SKM-1 treated with dmso at 0.1 percent for 144 hours (cell line): ENCODE measurements at regions not wholly inside any gene's neighbourhood (a gene's known extent, or its start where the extent isn't known, plus 50 kb on each side); places are given as distances from the start of the nearest gene placed in this dataset.
A peak's percentile ranks its signal among the peaks of the same experiment; 100 is the strongest.

Experiments
- DNase-seq: peaks from one replicate; lab custom pipeline; 2025; ENCODE audit not compliant: unreplicated experiment; lab: John Stamatoyannopoulos, UW

GRCh38 chr1:212224102-212224501 lies 61.1 kb upstream of the PPP2R5A start:
- DNase-seq, result no peak

- DNase-seq, result no peak
These were observed 59.8 kb upstream of the PPP2R5A start for GRCh38 chr1:212225416-212225815.

DNA sequence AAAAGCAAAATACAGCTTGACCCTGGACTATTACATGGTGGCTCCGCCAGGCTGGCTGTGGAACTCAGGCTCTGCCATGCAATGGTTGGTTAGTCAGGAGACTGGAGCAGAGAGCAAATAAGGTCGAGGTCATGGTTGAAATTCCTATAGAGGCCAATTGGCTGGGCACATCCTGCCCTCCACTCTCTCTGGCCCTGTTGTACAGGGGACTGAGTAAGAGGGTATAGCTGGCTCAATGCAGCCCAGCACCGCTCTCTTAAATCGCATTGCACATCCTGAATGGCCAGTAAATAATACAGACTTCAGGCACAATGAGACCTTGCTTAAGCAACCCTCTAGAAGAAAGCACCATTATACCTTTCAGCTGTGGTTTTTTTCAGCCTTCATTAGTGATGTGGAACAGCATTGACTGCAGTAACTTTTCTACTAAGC lies 59.3 kb upstream of the PPP2R5A start:
- no peak for DNase-seq

DNA sequence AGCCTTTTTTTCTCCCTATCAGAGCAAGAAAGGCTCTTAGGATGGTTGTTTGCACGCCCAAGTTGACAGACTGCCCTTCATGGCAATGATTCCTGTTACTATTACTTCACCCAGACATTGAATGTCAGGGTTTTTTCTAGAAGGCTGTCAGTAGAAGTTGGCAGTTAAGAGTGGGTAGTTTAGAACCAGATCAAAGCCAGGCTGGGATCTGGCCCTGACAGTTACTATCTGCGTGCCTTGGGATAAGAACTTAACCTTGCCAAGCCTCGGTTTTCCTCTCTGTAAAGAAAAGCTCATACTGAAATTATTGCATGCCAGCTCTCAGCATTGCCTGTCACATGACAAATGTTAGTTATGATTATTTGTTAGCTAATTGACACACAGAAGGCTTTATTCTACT lies 58.7 kb upstream of the PPP2R5A start:
- DNase-seq, result no peak

DNA sequence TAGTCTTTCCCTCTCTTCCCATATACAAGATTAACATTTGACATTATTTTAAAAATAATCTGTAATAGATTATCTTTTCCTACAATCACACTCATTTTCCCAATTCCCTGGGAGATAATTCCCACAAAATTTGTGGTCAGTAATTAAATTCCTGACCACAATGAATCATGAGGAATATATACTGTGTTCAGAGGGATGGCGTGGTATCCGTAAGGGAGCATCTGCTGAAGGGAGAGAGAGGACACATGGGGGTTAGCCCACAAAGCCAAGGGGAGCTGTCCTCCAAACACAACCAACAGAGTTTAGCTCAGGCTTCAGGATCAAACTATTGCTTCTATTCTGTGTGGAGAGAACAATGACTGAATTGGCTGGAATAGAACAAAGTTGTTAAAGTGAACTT lies 57.1 kb upstream of the PPP2R5A start:
- no peak for DNase-seq

DNA sequence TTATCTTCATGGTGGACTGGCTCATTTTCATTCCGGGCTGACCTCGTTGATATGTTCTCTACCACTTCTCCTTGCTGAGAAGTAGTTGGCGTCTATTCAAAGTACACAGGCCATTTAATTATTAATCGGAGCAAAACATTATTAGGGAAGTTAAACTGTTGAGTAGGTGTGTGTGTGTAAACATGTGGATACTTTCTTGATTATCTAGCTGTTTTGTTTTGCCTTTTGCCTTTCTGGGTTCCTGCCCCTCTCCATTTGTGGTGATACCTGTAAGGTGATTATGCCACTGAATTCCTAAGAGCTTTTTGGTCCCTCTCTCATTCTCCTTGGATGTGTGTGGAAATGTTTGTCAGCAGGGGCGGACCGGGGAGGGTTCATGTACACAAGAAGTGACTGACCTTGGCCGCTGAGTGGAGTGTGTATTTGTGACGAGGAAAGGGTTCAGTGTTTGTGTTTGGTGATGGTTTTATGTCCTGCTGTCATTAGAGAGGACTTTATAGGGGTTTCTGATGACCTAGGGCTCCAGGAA lies 56.6 kb upstream of the PPP2R5A start:
- no peak for DNase-seq

DNA sequence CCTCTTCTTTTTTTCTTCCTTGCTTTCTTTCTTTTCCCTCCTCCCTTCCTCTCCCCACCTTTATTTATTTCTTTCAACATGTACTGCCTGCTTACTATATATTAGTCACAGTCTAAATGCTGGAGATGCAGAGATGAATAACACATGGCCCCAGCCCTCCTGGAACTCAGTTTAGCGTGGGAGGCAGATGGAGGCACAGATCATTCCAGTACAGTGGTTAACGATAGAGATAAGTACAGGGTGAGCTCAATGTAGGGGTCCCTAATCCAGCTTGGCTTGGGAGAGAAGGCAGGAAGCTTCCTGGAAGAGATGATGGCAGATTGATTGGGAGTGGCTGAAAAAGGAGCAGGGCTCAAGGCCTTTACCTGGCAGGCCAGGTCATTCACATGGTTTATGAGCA lies 55.6 kb upstream of the PPP2R5A start:
- DNase-seq, result no peak

- DNase-seq, result no peak
These were observed 54.9 kb upstream of the PPP2R5A start for GRCh38 chr1:212230329-212230728.

DNA sequence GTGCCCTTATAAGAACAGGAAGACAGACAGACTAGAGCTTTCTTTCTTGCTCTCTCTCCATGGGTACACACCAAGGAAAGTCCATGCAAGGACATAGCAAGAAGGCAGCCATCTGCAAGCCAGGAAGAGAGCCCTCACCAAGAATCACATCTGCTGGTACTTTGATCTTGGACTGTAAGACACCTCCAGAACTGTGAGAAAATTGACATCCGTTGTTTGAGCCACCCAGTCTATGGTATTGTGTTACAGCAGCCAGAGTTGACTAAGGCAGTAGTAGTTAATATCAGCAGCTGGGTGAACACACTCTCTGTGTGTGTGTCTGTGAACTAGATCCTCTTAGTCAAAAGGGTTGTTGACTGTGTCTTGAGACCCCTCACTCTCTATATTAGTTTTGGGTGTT lies 53.8 kb upstream of the PPP2R5A start:
- DNase-seq, result no peak

DNA sequence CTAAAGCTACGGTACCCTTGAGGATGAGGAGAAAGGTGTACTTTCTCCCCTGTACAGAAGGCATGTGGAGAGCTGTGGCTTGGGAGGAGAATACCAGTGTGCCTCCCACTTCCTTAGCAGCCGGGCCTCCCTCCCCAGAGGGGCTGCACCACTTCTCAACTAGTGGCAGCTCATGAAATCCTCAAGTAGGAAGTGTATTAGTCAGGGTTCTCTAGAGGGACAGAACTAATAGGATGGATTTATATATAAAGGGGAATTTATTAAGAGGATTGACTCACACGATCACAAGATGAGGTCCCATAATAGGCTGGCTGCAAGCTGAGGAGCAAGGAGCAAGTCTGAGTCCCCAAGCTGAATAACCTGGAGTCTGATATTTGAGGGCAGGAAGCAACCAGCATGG lies 53.1 kb upstream of the PPP2R5A start:
- DNase-seq, result peak; percentile 62

- no peak for DNase-seq
These were observed 51.9 kb upstream of the PPP2R5A start for GRCh38 chr1:212233321-212233720.

DNA sequence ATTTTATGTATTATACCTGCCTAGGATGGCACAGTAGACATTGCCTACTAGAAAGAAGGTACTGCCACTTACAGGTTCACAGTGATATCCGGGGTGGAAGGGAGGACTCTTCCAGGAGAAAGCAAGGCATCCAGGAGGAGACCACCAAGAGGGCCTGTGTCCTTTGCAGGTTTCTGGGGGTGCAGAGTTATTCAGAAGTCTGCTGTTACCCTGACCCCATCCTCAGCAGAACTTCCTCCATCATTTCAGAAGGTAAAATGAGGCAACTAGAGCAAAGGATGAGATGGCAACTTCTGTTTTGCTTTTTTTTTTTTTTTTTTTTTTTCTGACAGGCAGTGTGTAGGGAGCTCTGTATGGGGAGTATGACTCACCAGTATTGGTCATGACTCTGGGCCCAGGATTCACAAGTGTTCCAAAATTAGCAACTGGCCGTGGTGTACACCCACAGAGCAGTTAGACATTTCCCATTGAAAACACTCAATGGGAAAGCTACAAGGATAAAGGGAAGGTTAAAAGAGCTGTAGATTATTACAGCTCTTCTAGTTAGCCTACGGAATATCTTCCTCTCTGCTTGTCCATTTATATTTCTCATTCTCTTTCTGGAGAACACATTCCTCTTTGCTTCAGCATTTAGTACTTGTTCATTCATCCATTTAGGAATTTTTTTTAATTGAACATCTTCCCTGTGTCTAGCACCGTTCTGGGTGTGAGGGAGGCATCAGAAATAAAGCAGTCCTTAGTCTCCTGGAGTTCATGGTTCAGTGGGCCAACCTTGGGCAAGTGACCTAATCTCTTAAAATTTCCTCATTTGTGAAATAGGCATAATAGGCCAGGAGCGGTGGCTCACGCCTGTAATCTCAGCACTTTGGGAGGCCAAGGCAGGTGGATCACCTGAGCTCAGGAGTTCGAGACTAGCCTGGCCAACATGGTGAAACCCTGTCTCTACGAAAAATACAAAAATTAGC lies 50.5 kb upstream of the PPP2R5A start:
- peak; percentile 97 for DNase-seq
